Adrenal gland (tissue), 5 donors: ENCODE measurements at regions not wholly inside any gene's neighbourhood (a gene's known extent, or its start where the extent isn't known, plus 50 kb on each side); places are given as distances from the start of the nearest gene placed in this dataset.

ENCODE experiments used
- CTCF ChIP-seq, 6 experiments: fragments of 450-650 bp in 4 of 6; fragments of 200-600 bp in 2 of 6; sonication (generic) in 1 of 6; IDR thresholded peaks; 1 replicate in 5 of 6; 2 replicates in 1 of 6; pipeline versions ENCODE4 v1.5.1 to v1.8.0; 2016 to 2021; ENCODE audit warnings: antibody characterized with exemption in 6 of 6, mild to moderate bottlenecking in 2 of 6, moderate library complexity in 1 of 6
- POLR2A ChIP-seq, 2 donors: fragments of 450-650 bp; IDR thresholded peaks; one replicate each; pipeline ENCODE4 v1.6.1; 2017; ENCODE audit warnings: antibody characterized with exemption in 2 of 2, mild to moderate bottlenecking in 2 of 2, moderate library complexity in 1 of 2
- donor health status: DM: no; HTN: no; CAD: no.

- TF ChIP-seq CTCF (IDR thresholded peaks at IDR 0.05) (no peak), POLR2A (IDR thresholded peaks at IDR 0.05) (no peak)
Observed at GRCh38 chr5:88390481-88390880, 121.8 kb upstream of the TMEM161B start.
